ENCODE measurements at regions not wholly inside any gene's neighbourhood (a gene's known extent, or its start where the extent isn't known, plus 50 kb on each side); places are given as distances from the start of the nearest gene placed in this dataset.
"Not testable (repeated sequence)": the region's sequence is repeated elsewhere in the genome, so short reads cannot be mapped to it uniquely, and the experiment has no call there.

DNA sequence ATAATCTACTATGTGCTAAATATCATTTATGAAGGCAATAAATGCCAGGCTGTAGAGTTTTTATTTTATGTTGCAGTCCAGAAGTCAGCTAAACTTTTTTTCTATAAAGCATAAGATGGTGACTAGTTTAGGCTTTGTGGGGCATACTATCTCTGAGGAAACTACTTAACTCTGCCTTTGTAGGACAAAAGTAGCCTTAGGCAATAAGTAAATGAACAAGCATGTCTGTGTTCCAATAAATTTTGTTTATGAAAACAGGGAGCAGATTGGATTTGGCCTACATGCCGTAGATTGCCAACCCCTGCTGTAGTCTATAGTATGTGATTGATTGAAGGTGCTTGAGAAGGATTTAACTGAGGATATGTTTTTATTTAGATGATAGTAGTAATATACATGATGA lies 502.5 kb upstream of the NAALADL2 start:
- H3K9ac ChIP-seq, result no peak overlapping the region
- H3K9me3 ChIP-seq, result no peaks in the 10 kb centered on the region
- H4K20me1 ChIP-seq, result no peaks in the 10 kb centered on the region
- H3K36me3 ChIP-seq, result no peaks in the 10 kb centered on the region
- no peak overlapping the region for H3K4me2 ChIP-seq
- H3K4me1 ChIP-seq, result no peaks in the 10 kb centered on the region
- H3K27me3 ChIP-seq, result no peaks in the 10 kb centered on the region
- no peak overlapping the region for H3K4me3 ChIP-seq
- no peak for TF ChIP-seq Cebpa-rat (IDR thresholded peaks at IDR 0.05)
- no peak overlapping the region for H3K27ac ChIP-seq

DNA sequence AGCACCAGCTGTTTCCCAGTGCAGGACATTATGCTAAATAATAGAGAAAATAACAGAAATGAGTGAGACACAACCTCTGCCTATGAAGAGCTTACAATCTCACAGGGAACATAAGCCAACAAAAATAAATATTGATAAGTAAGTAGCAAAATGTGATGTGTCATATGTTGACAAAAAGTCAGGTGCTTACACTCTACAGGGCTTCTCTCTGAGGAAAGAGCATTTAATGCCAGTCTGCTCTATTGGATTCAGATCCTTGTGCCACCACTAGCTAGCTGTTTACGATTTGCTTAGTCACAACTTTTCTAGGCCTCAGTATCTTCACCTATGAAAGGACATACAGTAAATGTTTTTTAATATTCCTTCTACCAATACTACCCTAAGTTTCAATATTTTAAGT lies 500.9 kb upstream of the NAALADL2 start:
- Histone ChIP-seq H3K36me3 (no peaks in the 10 kb centered on the region), H3K4me3 (no peak overlapping the region), H4K20me1 (no peaks in the 10 kb centered on the region), H3K4me1 (no peaks in the 10 kb centered on the region), H3K27me3 (no peaks in the 10 kb centered on the region), H3K9ac (no peak overlapping the region), H3K4me2 (no peak overlapping the region), H3K27ac (no peak overlapping the region), H3K9me3 (no peaks in the 10 kb centered on the region)
- no peak for TF ChIP-seq Cebpa-rat (IDR thresholded peaks at IDR 0.05)

GRCh38 chr3:174362556-174362955 lies 496.6 kb upstream of the NAALADL2 start:
- Histone ChIP-seq H3K9ac (no peak overlapping the region), H3K4me2 (no peak overlapping the region), H3K4me3 (no peak overlapping the region), H3K27me3 (no peaks in the 10 kb centered on the region), H3K36me3 (no peaks in the 10 kb centered on the region), H3K4me1 (no peaks in the 10 kb centered on the region), H4K20me1 (no peaks in the 10 kb centered on the region), H3K9me3 (no peaks in the 10 kb centered on the region), H3K27ac (no peak overlapping the region)
- no peak for TF ChIP-seq Cebpa-rat (IDR thresholded peaks at IDR 0.05)

GRCh38 chr3:174363256-174363655 lies 495.9 kb upstream of the NAALADL2 start:
- TF ChIP-seq Cebpa-rat (IDR thresholded peaks at IDR 0.05), result no peak
- Histone ChIP-seq H3K27ac (no peak overlapping the region), H3K4me2 (no peak overlapping the region), H3K9me3 (no peaks in the 10 kb centered on the region), H3K4me3 (no peak overlapping the region), H3K27me3 (no peaks in the 10 kb centered on the region), H3K9ac (no peak overlapping the region), H4K20me1 (no peaks in the 10 kb centered on the region), H3K36me3 (no peaks in the 10 kb centered on the region), H3K4me1 (no peaks in the 10 kb centered on the region)

DNA sequence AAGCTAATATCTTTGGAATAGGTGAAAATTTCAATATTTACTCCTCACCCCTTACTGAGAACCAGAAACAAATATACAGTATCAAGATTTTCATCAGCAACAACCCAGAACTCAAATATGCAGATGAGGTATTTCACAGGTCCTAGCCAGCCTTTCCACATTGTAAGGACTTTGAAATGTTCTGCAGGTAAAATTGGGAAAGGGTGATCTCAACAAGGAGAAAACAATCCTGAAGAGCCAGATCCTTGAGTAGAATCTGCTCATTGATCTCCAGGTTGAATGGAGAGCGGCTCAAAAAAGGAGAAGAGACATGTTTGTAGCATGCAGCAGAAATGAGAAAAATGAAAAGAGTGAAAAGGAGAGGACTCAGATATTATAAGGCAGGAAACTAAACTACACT lies 493.3 kb upstream of the NAALADL2 start:
- no peak overlapping the region for H3K4me3 ChIP-seq
- no peaks in the 10 kb centered on the region for H3K36me3 ChIP-seq
- H3K27me3 ChIP-seq, result no peaks in the 10 kb centered on the region
- H3K9me3 ChIP-seq, result no peaks in the 10 kb centered on the region
- H4K20me1 ChIP-seq, result no peaks in the 10 kb centered on the region
- no peak overlapping the region for H3K9ac ChIP-seq
- no peaks in the 10 kb centered on the region for H3K4me1 ChIP-seq
- no peak for TF ChIP-seq Cebpa-rat (IDR thresholded peaks at IDR 0.05)
- H3K27ac ChIP-seq, result no peak overlapping the region
- H3K4me2 ChIP-seq, result no peak overlapping the region

DNA sequence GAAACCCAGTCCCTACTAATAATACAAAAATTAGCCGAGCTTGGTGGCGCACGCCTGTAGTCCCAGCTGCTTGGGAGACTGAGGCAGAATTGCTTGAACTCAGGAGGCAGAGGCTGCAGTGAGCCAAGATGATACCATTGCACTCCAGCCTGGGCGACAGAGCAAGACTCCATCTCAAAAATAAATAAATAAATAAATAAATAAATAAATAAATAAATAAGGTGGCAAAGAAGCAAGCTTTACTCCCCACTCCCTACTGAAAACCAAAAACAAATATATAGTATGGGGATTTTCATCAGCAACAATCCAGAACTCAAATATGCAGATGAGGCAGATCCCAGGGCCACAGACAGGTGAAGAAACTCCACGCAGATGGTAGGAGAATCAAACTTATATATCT lies 492.2 kb upstream of the NAALADL2 start:
- H3K4me2 ChIP-seq, H3K4me1 ChIP-seq, H3K27me3 ChIP-seq, H3K9ac ChIP-seq, H3K36me3 ChIP-seq, H3K9me3 ChIP-seq, H4K20me1 ChIP-seq, H3K27ac ChIP-seq, H3K4me3 ChIP-seq: not testable (repeated sequence)

DNA sequence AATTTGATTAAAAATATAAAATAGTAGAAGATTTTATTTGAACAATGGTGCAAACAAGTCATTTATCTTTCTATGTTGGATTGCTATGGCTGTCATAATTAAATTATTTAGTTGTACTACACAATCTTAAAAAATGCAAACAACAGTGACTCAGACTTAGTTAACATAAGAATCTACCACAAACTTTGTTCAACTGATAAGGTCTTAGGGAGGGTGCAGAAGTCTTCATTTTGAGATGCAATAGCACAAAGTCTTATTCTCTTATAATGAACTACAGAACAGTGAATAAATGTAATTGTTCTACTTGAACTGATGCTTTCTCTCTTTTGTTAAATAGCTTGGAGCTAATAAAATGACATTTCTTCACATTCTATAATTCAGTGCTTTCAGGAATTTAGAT lies 482.8 kb upstream of the NAALADL2 start:
- H3K36me3 ChIP-seq, result no peaks in the 10 kb centered on the region
- no peak overlapping the region for H3K4me3 ChIP-seq
- H3K27ac ChIP-seq, result no peak overlapping the region
- H3K27me3 ChIP-seq, result no peaks in the 10 kb centered on the region
- H3K4me2 ChIP-seq, result no peak overlapping the region
- no peak for TF ChIP-seq Cebpa-rat (IDR thresholded peaks at IDR 0.05)
- peaks cover 8% of the 10 kb centered on the region; the same call in 1 of the 2 replicates for H3K9me3 ChIP-seq
- H3K9ac ChIP-seq, result no peak overlapping the region
- H4K20me1 ChIP-seq, result no peaks in the 10 kb centered on the region
- no peaks in the 10 kb centered on the region for H3K4me1 ChIP-seq

- Histone ChIP-seq H3K4me1 (no peaks in the 10 kb centered on the region), H3K27ac (no peak overlapping the region), H3K9me3 (peaks cover 8% of the 10 kb centered on the region; the same call in 1 of the 2 replicates), H3K36me3 (no peaks in the 10 kb centered on the region), H3K27me3 (no peaks in the 10 kb centered on the region), H4K20me1 (no peaks in the 10 kb centered on the region), H3K4me2 (no peak overlapping the region), H3K9ac (no peak overlapping the region), H3K4me3 (no peak overlapping the region)
- no peak for TF ChIP-seq Cebpa-rat (IDR thresholded peaks at IDR 0.05)
These were observed 482.0 kb upstream of the NAALADL2 start for GRCh38 chr3:174377096-174377495.

- H3K9me3 ChIP-seq, result peaks cover 8% of the 10 kb centered on the region; the same call in 1 of the 2 replicates
- no peak overlapping the region for H3K9ac ChIP-seq
- H3K4me2 ChIP-seq, result no peak overlapping the region
- H4K20me1 ChIP-seq, result no peaks in the 10 kb centered on the region
- no peaks in the 10 kb centered on the region for H3K27me3 ChIP-seq
- no peaks in the 10 kb centered on the region for H3K36me3 ChIP-seq
- H3K4me3 ChIP-seq, result no peak overlapping the region
- H3K27ac ChIP-seq, result no peak overlapping the region
- H3K4me1 ChIP-seq, result no peaks in the 10 kb centered on the region
- TF ChIP-seq Cebpa-rat (IDR thresholded peaks at IDR 0.05), result no peak
These were observed 481.4 kb upstream of the NAALADL2 start for GRCh38 chr3:174377684-174378083.

- H4K20me1 ChIP-seq, result no peaks in the 10 kb centered on the region
- H3K9me3 ChIP-seq, result no peaks in the 10 kb centered on the region
- H3K4me3 ChIP-seq, result no peak overlapping the region
- H3K4me2 ChIP-seq, result no peak overlapping the region
- H3K36me3 ChIP-seq, result no peaks in the 10 kb centered on the region
- no peak overlapping the region for H3K9ac ChIP-seq
- no peak for TF ChIP-seq Cebpa-rat (IDR thresholded peaks at IDR 0.05)
- no peaks in the 10 kb centered on the region for H3K4me1 ChIP-seq
- H3K27me3 ChIP-seq, result no peaks in the 10 kb centered on the region
- H3K27ac ChIP-seq, result no peak overlapping the region
These were observed 476.3 kb upstream of the NAALADL2 start for GRCh38 chr3:174382878-174383277.

GRCh38 chr3:174387736-174388135 lies 471.4 kb upstream of the NAALADL2 start:
- Histone ChIP-seq H3K36me3 (no peaks in the 10 kb centered on the region), H4K20me1 (no peaks in the 10 kb centered on the region), H3K4me1 (no peaks in the 10 kb centered on the region), H3K27me3 (no peaks in the 10 kb centered on the region), H3K9me3 (no peaks in the 10 kb centered on the region; the same call in 1 of the 2 replicates), H3K27ac (no peak overlapping the region), H3K9ac (no peak overlapping the region), H3K4me2 (no peak overlapping the region), H3K4me3 (no peak overlapping the region)
- no peak for TF ChIP-seq Cebpa-rat (IDR thresholded peaks at IDR 0.05)

Data from BLaER1 (cell line).